GM23338 (cell line): ENCODE measurements at regions not wholly inside any gene's neighbourhood (a gene's known extent, or its start where the extent isn't known, plus 50 kb on each side); places are given as distances from the start of the nearest gene placed in this dataset.

Experiments used
- ATAC-seq: fragments of 200-7000 bp; cut with Tn5 transposase; 3 replicates; pipeline ENCODE4 v1.9.1; 2020
- DNase-seq: peaks from one replicate; pipeline ENCODE4 v3.0.0-alpha.2; 2015; ENCODE audit warnings: low spot score
- H2AFZ ChIP-seq: fragments of 200-600 bp; sonication (generic); 2 replicates; pipeline ENCODE4 v1.8.0; 2016; ENCODE audit warnings: antibody characterized with exemption, mild to moderate bottlenecking, moderate library complexity
- H3F3A ChIP-seq: fragments of 200-600 bp; sonication (generic); replicated peaks from 2 replicates; pipeline ENCODE4 v1.8.0; 2017; ENCODE audit warnings: antibody characterized with exemption, mixed run types, low read depth
- H3K27ac ChIP-seq: fragments of 200-600 bp; sonication (generic); 2 replicates; pipeline ENCODE4 v1.6.1; 2016; ENCODE audit warnings: low read depth
- H3K27me3 ChIP-seq: fragments of 200-600 bp; sonication (generic); 2 replicates; pipeline ENCODE4 v1.8.0; 2016; ENCODE audit warnings: mild to moderate bottlenecking, mixed run types, moderate library complexity; ENCODE audit not compliant: insufficient read depth
- H3K36me3 ChIP-seq: fragments of 200-600 bp; sonication (generic); 2 replicates; pipeline ENCODE4 v1.8.0; 2016; ENCODE audit warnings: mild to moderate bottlenecking; ENCODE audit not compliant: insufficient read depth
- H3K4me1 ChIP-seq: fragments of 200-600 bp; sonication (generic); 2 replicates; pipeline ENCODE4 v1.8.0; 2016; ENCODE audit warnings: mild to moderate bottlenecking, moderate library complexity; ENCODE audit not compliant: insufficient read depth
- H3K4me2 ChIP-seq: fragments of 200-600 bp; sonication (generic); 2 replicates; pipeline ENCODE4 v1.7.1; 2017; ENCODE audit warnings: mixed run types
- H3K4me3 ChIP-seq: fragments of 200-600 bp; sonication (generic); 2 replicates; pipeline ENCODE4 v1.6.1; 2016; ENCODE audit warnings: mixed run types
- H3K79me2 ChIP-seq: fragments of 200-600 bp; sonication (generic); replicated peaks from 2 replicates; pipeline ENCODE4 v1.8.0; 2017; ENCODE audit warnings: mild to moderate bottlenecking; ENCODE audit not compliant: insufficient read depth
- H3K9me2 ChIP-seq: fragments of 200-600 bp; sonication (generic); 2 replicates; pipeline ENCODE4 v1.8.0; 2017; ENCODE audit not compliant: insufficient read depth
- H4K20me1 ChIP-seq: fragments of 200-600 bp; sonication (generic); replicated peaks from 2 replicates; pipeline ENCODE4 v1.8.0; 2017; ENCODE audit warnings: mild to moderate bottlenecking; ENCODE audit not compliant: insufficient read depth
- H3K27ac Mint-ChIP-seq: 2 replicates; pipeline ENCODE4 v1.8.0; 2020; ENCODE audit warnings: inconsistent platforms, mild to moderate bottlenecking, moderate library complexity, mixed read lengths
- H3K27me3 Mint-ChIP-seq: 3 replicates; pipeline ENCODE4 v1.8.0; 2022; ENCODE audit warnings: low read depth, mild to moderate bottlenecking, moderate library complexity, mixed read lengths, inconsistent platforms; ENCODE audit not compliant: insufficient read depth, poor library complexity
- H3K36me3 Mint-ChIP-seq: 3 replicates; pipeline ENCODE4 v1.8.0; 2021; ENCODE audit warnings: low read depth, mild to moderate bottlenecking, inconsistent platforms, moderate library complexity, mixed read lengths
- H3K4me1 Mint-ChIP-seq: 3 replicates; pipeline ENCODE4 v1.8.0; 2020; ENCODE audit warnings: mild to moderate bottlenecking, inconsistent platforms, mixed read lengths
- H3K4me3 Mint-ChIP-seq: 3 replicates; pipeline ENCODE4 v1.8.0; 2021; ENCODE audit warnings: moderate library complexity, mild to moderate bottlenecking, inconsistent platforms, mixed read lengths
- H3K9me3 Mint-ChIP-seq: 3 replicates; pipeline ENCODE4 v1.8.0; 2020; ENCODE audit warnings: moderate library complexity, mild to moderate bottlenecking, inconsistent platforms, mixed read lengths
- EZH2phosphoT487 ChIP-seq: fragments of 200-600 bp; sonication (generic); IDR thresholded peaks from one replicate; pipeline ENCODE4 v1.8.1; 2018; ENCODE audit warnings: antibody characterized with exemption; ENCODE audit not compliant: unreplicated experiment
- STAT1 ChIP-seq: IDR thresholded peaks from one replicate; pipeline ENCODE4 v1.6.1; 2016; ENCODE audit warnings: antibody characterized with exemption; ENCODE audit not compliant: unreplicated experiment
- ZNF114 ChIP-seq: fragments of 250-450 bp; sonication (Bioruptor Pico); IDR thresholded peaks from 2 replicates; pipeline ENCODE4 v1.5.0; 2020; ENCODE audit warnings: mild to moderate bottlenecking, moderate library complexity
- ZNF331 ChIP-seq: fragments of 250-450 bp; sonication (Bioruptor Pico); IDR thresholded peaks from 2 replicates; pipeline ENCODE4 v1.5.0; 2020; ENCODE audit warnings: low read depth, mild to moderate bottlenecking, moderate library complexity
- TF ChIP-seq, protein P1 (sequence below): IDR thresholded peaks from one replicate; pipeline ENCODE4 v1.6.1; 2018; ENCODE audit warnings: antibody characterized with exemption; ENCODE audit not compliant: unreplicated experiment
- TF ChIP-seq, protein P2 (sequence below): fragments of 250-450 bp; sonication (Bioruptor Pico); IDR thresholded peaks from 2 replicates; pipeline ENCODE4 v1.5.0; 2020; ENCODE audit warnings: mild to moderate bottlenecking, moderate library complexity
- TF ChIP-seq, protein P3 (sequence below): IDR thresholded peaks from 2 replicates; pipeline ENCODE4 v1.6.1; 2016; ENCODE audit warnings: antibody characterized with exemption
- TF ChIP-seq, protein P4 (sequence below), 2 experiments: fragments of 200-600 bp in 1 of 2; sonication (generic) in 1 of 2; conservative IDR thresholded peaks; 2 replicates each; pipeline versions ENCODE4 v1.5.1 to v1.6.1; 2016 to 2017; ENCODE audit warnings: antibody characterized with exemption in 2 of 2, low read depth in 2 of 2, mild to moderate bottlenecking in 2 of 2, moderate library complexity in 1 of 2

DNA sequence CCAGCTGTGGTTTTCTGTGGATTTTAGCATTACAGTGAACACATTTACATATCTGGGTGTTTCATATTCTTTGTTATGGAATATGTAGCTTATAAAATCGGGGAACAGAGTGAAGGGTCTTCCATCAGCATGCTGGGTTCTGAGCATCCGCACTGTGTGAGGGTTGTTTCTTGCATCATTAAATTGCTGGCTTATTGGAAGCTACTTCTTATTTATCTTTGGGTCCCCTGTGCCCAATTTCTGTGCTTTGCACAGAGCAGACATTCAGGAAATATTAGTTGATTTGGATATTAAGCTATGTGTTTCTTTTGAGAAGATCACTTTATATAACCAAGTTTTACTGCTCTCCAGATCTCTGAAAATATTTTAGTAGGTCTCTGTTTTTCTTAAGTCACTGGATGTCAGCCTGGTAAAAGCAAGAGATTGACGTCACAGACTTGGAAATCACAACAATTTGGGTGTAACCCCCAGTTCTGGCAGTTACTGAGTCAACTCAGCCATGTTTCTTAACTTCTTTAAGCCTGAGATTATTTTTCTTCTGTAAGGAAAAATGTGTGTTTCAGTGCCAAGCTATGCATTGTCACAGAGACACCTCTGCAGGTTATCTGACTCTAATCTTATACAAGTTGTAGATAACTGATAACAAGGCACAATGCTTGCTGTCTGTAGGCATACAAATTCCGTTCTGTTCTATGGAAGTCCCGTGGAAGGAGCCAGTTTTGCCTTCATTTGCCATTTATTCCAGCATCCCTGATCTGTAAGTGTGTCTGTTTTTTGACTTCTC is 258.3 kb upstream of the KAZN start:
- ATAC-seq = no peak; the same call in 2 of the 3 replicates
- H3K36me3 ChIP-seq = no peaks in the 10 kb centered on the region
- H3K9me2 ChIP-seq = no peaks in the 10 kb centered on the region
- H3K27ac ChIP-seq = no peak overlapping the region
- H3K4me1 Mint-ChIP-seq = peaks cover 18% of the 10 kb centered on the region
- H3K9me3 Mint-ChIP-seq = peaks cover 3% of the 10 kb centered on the region; the same call in 2 of the 3 replicates
- TF ChIP-seq, protein P1, sequence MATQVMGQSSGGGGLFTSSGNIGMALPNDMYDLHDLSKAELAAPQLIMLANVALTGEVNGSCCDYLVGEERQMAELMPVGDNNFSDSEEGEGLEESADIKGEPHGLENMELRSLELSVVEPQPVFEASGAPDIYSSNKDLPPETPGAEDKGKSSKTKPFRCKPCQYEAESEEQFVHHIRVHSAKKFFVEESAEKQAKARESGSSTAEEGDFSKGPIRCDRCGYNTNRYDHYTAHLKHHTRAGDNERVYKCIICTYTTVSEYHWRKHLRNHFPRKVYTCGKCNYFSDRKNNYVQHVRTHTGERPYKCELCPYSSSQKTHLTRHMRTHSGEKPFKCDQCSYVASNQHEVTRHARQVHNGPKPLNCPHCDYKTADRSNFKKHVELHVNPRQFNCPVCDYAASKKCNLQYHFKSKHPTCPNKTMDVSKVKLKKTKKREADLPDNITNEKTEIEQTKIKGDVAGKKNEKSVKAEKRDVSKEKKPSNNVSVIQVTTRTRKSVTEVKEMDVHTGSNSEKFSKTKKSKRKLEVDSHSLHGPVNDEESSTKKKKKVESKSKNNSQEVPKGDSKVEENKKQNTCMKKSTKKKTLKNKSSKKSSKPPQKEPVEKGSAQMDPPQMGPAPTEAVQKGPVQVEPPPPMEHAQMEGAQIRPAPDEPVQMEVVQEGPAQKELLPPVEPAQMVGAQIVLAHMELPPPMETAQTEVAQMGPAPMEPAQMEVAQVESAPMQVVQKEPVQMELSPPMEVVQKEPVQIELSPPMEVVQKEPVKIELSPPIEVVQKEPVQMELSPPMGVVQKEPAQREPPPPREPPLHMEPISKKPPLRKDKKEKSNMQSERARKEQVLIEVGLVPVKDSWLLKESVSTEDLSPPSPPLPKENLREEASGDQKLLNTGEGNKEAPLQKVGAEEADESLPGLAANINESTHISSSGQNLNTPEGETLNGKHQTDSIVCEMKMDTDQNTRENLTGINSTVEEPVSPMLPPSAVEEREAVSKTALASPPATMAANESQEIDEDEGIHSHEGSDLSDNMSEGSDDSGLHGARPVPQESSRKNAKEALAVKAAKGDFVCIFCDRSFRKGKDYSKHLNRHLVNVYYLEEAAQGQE = no peak
- TF ChIP-seq ZNF331 (CRISPR knock-in tag) (no peak), STAT1 (no peak), ZNF114 (CRISPR knock-in tag) (no peak), EZH2phosphoT487 (no peak)
- TF ChIP-seq, protein P2, sequence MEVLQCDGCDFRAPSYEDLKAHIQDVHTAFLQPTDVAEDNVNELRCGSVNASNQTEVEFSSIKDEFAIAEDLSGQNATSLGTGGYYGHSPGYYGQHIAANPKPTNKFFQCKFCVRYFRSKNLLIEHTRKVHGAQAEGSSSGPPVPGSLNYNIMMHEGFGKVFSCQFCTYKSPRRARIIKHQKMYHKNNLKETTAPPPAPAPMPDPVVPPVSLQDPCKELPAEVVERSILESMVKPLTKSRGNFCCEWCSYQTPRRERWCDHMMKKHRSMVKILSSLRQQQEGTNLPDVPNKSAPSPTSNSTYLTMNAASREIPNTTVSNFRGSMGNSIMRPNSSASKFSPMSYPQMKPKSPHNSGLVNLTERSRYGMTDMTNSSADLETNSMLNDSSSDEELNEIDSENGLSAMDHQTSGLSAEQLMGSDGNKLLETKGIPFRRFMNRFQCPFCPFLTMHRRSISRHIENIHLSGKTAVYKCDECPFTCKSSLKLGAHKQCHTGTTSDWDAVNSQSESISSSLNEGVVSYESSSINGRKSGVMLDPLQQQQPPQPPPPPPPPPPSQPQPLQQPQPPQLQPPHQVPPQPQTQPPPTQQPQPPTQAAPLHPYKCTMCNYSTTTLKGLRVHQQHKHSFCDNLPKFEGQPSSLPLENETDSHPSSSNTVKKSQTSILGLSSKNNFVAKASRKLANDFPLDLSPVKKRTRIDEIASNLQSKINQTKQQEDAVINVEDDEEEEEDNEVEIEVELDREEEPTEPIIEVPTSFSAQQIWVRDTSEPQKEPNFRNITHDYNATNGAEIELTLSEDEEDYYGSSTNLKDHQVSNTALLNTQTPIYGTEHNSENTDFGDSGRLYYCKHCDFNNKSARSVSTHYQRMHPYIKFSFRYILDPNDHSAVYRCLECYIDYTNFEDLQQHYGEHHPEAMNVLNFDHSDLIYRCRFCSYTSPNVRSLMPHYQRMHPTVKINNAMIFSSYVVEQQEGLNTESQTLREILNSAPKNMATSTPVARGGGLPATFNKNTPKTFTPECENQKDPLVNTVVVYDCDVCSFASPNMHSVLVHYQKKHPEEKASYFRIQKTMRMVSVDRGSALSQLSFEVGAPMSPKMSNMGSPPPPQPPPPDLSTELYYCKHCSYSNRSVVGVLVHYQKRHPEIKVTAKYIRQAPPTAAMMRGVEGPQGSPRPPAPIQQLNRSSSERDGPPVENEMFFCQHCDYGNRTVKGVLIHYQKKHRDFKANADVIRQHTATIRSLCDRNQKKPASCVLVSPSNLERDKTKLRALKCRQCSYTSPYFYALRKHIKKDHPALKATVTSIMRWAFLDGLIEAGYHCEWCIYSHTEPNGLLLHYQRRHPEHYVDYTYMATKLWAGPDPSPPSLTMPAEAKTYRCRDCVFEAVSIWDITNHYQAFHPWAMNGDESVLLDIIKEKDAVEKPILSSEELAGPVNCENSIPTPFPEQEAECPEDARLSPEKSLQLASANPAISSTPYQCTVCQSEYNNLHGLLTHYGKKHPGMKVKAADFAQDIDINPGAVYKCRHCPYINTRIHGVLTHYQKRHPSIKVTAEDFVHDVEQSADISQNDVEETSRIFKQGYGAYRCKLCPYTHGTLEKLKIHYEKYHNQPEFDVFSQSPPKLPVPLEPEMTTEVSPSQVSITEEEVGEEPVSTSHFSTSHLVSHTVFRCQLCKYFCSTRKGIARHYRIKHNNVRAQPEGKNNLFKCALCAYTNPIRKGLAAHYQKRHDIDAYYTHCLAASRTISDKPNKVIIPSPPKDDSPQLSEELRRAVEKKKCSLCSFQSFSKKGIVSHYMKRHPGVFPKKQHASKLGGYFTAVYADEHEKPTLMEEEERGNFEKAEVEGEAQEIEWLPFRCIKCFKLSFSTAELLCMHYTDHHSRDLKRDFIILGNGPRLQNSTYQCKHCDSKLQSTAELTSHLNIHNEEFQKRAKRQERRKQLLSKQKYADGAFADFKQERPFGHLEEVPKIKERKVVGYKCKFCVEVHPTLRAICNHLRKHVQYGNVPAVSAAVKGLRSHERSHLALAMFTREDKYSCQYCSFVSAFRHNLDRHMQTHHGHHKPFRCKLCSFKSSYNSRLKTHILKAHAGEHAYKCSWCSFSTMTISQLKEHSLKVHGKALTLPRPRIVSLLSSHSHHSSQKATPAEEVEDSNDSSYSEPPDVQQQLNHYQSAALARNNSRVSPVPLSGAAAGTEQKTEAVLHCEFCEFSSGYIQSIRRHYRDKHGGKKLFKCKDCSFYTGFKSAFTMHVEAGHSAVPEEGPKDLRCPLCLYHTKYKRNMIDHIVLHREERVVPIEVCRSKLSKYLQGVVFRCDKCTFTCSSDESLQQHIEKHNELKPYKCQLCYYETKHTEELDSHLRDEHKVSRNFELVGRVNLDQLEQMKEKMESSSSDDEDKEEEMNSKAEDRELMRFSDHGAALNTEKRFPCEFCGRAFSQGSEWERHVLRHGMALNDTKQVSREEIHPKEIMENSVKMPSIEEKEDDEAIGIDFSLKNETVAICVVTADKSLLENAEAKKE (CRISPR knock-in tag) = no peak
- TF ChIP-seq, protein P3, sequence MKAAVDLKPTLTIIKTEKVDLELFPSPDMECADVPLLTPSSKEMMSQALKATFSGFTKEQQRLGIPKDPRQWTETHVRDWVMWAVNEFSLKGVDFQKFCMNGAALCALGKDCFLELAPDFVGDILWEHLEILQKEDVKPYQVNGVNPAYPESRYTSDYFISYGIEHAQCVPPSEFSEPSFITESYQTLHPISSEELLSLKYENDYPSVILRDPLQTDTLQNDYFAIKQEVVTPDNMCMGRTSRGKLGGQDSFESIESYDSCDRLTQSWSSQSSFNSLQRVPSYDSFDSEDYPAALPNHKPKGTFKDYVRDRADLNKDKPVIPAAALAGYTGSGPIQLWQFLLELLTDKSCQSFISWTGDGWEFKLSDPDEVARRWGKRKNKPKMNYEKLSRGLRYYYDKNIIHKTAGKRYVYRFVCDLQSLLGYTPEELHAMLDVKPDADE = no peak
- TF ChIP-seq, protein P4, sequence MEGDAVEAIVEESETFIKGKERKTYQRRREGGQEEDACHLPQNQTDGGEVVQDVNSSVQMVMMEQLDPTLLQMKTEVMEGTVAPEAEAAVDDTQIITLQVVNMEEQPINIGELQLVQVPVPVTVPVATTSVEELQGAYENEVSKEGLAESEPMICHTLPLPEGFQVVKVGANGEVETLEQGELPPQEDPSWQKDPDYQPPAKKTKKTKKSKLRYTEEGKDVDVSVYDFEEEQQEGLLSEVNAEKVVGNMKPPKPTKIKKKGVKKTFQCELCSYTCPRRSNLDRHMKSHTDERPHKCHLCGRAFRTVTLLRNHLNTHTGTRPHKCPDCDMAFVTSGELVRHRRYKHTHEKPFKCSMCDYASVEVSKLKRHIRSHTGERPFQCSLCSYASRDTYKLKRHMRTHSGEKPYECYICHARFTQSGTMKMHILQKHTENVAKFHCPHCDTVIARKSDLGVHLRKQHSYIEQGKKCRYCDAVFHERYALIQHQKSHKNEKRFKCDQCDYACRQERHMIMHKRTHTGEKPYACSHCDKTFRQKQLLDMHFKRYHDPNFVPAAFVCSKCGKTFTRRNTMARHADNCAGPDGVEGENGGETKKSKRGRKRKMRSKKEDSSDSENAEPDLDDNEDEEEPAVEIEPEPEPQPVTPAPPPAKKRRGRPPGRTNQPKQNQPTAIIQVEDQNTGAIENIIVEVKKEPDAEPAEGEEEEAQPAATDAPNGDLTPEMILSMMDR (conservative IDR thresholded peaks at IDR 0.05; ENCODE audit: low read depth in 2 of 2) = no peak
- no peaks in the 10 kb centered on the region for H3F3A ChIP-seq
- H3K27ac Mint-ChIP-seq = no peak overlapping the region
- peak overlapping the region; percentile 77; the same call in 1 of the 2 replicates for H2AFZ ChIP-seq
- H3K4me1 ChIP-seq = peaks cover 19% of the 10 kb centered on the region
- DNase-seq = no peak
- peak overlapping the region; percentile 40; the same call in 1 of the 2 replicates for H3K4me2 ChIP-seq
- no peak overlapping the region for H3K4me3 Mint-ChIP-seq
- no peaks in the 10 kb centered on the region for H3K27me3 ChIP-seq
- H3K4me3 ChIP-seq = peak overlapping the region; percentile 13; the same call in 1 of the 2 replicates
- H3K27me3 Mint-ChIP-seq = peaks cover 4% of the 10 kb centered on the region
- no peaks in the 10 kb centered on the region; the same call in 2 of the 3 replicates for H3K36me3 Mint-ChIP-seq
- no peaks in the 10 kb centered on the region for H3K79me2 ChIP-seq
- no peaks in the 10 kb centered on the region for H4K20me1 ChIP-seq
